Lower lobe of right lung (tissue), 2 donors: ENCODE measurements at regions not wholly inside any gene's neighbourhood (a gene's known extent, or its start where the extent isn't known, plus 50 kb on each side); places are given as distances from the start of the nearest gene placed in this dataset.
A peak's percentile ranks its signal among the peaks of the same experiment; 100 is the strongest.
"Not testable (repeated sequence)": the region's sequence is repeated elsewhere in the genome, so short reads cannot be mapped to it uniquely, and the experiment has no call there.

Experiments
- ATAC-seq, 2 donors: fragments of 200-7000 bp; cut with Tn5 transposase; one replicate each; pipeline ENCODE4 v1.9.1; 2020 to 2022; ENCODE audit warnings: mild to moderate bottlenecking in 2 of 2, moderate library complexity in 2 of 2
- DNase-seq: peaks from one replicate; pipeline ENCODE4 v3.0.0-alpha.2; 2020
- H3K27ac ChIP-seq: fragments of 200-600 bp; one replicate; pipeline ENCODE4 v1.8.0; 2022
- H3K27me3 ChIP-seq: fragments of 200-600 bp; one replicate; pipeline ENCODE4 v1.8.0; 2022; ENCODE audit warnings: low read depth
- H3K36me3 ChIP-seq: fragments of 200-600 bp; one replicate; pipeline ENCODE4 v1.8.0; 2022; ENCODE audit warnings: mild to moderate bottlenecking
- H3K4me1 ChIP-seq: fragments of 200-600 bp; one replicate; pipeline ENCODE4 v1.8.0; 2022
- H3K4me3 ChIP-seq: fragments of 200-600 bp; one replicate; pipeline ENCODE4 v1.8.0; 2022; ENCODE audit warnings: mild to moderate bottlenecking
- H3K9me3 ChIP-seq: fragments of 200-600 bp; one replicate; pipeline ENCODE4 v1.8.0; 2022
- intact Hi-C: fragments of 100-400 bp; cut with DNase I; formaldehyde crosslinking; loops from one replicate; pipeline ENCODE4 v1.11.0; 2022
- TF ChIP-seq, protein P1 (sequence below): fragments of 200-600 bp; IDR thresholded peaks from one replicate; pipeline ENCODE4 v1.8.0; 2022; ENCODE audit warnings: antibody characterized with exemption, mild to moderate bottlenecking
- donor health status: DM: no; HTN: yes; CAD: no; lungs with severe emphysema.

DNA sequence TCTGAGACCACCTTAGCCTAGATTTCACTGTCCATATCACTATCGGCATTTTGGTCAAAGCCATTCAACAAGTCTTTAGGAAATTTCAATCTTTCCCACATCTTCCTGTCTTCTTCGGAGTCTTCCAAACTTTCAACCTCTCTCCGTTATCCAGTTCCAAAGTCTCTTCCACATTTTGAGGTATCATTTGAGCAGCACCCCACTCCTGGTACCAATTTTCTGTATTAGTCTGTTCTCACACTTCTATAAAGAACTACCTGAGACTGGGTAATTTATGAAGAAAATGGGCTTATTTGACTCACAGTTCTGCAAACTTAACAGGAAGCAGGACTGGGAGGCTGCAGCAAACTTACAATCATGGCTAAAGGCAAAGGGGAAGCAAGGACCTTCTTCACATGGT is 215.5 kb downstream of the CYLC2 start:
- H3K4me3 ChIP-seq: no peak overlapping the region
- no peaks in the 10 kb centered on the region for H3K36me3 ChIP-seq
- ATAC-seq (no peak), DNase-seq (no peak)
- no peak overlapping the region for H3K27ac ChIP-seq
- intact Hi-C loops: no loop called here
- TF ChIP-seq, protein P1, sequence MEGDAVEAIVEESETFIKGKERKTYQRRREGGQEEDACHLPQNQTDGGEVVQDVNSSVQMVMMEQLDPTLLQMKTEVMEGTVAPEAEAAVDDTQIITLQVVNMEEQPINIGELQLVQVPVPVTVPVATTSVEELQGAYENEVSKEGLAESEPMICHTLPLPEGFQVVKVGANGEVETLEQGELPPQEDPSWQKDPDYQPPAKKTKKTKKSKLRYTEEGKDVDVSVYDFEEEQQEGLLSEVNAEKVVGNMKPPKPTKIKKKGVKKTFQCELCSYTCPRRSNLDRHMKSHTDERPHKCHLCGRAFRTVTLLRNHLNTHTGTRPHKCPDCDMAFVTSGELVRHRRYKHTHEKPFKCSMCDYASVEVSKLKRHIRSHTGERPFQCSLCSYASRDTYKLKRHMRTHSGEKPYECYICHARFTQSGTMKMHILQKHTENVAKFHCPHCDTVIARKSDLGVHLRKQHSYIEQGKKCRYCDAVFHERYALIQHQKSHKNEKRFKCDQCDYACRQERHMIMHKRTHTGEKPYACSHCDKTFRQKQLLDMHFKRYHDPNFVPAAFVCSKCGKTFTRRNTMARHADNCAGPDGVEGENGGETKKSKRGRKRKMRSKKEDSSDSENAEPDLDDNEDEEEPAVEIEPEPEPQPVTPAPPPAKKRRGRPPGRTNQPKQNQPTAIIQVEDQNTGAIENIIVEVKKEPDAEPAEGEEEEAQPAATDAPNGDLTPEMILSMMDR: no peak
- peaks cover 13% of the 10 kb centered on the region for H3K9me3 ChIP-seq
- no peaks in the 10 kb centered on the region for H3K27me3 ChIP-seq
- H3K4me1 ChIP-seq: no peaks in the 10 kb centered on the region

DNA sequence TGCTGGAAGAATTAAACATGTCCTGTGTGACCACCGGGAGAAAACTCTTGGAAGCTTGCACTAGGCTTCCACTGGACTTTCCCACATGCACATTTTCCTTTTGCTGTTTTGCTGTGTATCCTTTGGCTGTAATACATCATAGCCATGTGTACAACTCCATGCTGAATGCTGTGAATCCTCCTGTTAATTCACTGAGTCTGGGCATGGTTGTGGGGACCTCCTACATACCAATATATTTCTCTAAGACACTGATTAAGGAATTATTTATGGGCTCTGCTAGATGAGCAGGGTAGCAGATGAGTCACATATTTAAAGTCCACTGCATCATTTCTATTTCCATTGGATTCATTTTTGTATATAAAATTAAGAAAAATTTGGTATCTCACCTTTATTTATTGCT is 220.1 kb downstream of the CYLC2 start:
- DNase-seq: no peak
- intact Hi-C loops: no loop called here
- no peak for ATAC-seq
- Histone ChIP-seq H3K27ac (no peak overlapping the region), H3K27me3 (no peaks in the 10 kb centered on the region), H3K9me3 (peaks cover 6% of the 10 kb centered on the region), H3K36me3 (no peaks in the 10 kb centered on the region), H3K4me3 (no peak overlapping the region), H3K4me1 (no peaks in the 10 kb centered on the region)
- TF ChIP-seq, protein P1: no peak

DNA sequence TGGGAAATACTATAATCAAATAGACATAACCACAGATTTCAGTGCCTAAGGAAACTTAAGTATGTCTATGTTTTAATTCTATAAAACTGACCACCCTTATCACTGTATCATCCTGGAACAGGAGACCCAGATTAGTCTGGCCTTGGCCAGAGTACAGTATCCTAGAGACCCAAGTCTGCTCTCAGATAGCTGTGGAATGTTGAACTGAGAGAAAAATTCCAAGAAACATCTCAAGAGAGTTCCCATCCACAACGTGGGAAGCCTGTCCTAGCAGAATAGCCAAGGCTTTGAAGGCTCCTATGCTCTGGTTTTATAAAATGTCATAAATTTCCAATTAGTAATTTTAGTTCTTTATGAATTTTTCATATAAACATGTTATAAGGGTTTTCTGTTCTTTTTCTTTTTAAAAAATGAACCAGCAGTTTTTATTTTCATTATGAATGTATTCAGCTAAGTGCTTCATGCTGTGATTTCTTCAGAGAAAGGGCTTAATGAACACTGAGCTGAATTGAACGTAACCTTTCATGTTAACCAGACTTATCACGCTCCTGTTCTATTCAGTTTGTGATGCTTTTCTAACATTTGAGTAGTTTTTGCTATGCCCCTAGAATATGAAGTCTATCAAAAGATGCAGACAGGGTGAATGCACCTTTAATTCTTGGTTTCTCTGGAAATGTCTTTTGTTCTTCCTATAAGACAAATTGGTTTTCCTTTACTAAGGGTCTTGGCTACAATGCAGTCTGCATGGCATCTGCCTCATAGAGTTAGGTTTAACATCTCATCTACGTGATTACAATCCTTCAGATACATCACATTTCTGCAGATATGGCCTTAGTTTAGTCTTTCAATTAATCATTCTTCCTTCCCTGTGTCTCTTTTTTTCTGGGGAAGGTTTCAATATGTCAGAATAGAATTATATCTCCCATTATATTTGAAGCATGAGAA is 230.8 kb downstream of the CYLC2 start:
- Histone ChIP-seq H3K4me3 (no peak overlapping the region), H3K36me3 (no peaks in the 10 kb centered on the region), H3K27me3 (no peaks in the 10 kb centered on the region), H3K4me1 (no peaks in the 10 kb centered on the region), H3K9me3 (no peaks in the 10 kb centered on the region), H3K27ac (no peak overlapping the region)
- DNase-seq (no peak), ATAC-seq (no peak)
- TF ChIP-seq, protein P1: no peak
- intact Hi-C loops: no loop called here

DNA sequence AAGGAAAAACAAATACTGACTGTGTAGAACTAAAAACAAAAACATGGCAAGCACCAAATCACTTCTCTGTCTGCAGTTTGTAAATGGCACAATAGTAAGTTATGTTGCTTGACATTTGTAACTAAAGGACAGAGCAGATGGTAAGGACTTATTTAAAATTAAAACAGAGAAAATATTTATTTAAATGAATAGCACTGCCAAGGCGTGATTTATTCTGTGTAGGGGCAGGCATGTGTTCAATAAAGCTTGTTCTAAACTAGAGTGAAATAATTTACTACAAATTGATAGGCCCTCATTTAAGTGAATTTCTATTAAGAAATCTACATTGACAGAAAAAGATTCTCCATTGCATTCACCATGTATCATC is 231.5 kb downstream of the CYLC2 start:
- no peaks in the 10 kb centered on the region for H3K36me3 ChIP-seq
- no peak overlapping the region for H3K27ac ChIP-seq
- intact Hi-C loops: no loop called here
- H3K4me1 ChIP-seq: no peaks in the 10 kb centered on the region
- H3K9me3 ChIP-seq: no peaks in the 10 kb centered on the region
- TF ChIP-seq, protein P1: no peak
- ATAC-seq: no peak
- DNase-seq: no peak
- no peaks in the 10 kb centered on the region for H3K27me3 ChIP-seq
- H3K4me3 ChIP-seq: no peak overlapping the region

DNA sequence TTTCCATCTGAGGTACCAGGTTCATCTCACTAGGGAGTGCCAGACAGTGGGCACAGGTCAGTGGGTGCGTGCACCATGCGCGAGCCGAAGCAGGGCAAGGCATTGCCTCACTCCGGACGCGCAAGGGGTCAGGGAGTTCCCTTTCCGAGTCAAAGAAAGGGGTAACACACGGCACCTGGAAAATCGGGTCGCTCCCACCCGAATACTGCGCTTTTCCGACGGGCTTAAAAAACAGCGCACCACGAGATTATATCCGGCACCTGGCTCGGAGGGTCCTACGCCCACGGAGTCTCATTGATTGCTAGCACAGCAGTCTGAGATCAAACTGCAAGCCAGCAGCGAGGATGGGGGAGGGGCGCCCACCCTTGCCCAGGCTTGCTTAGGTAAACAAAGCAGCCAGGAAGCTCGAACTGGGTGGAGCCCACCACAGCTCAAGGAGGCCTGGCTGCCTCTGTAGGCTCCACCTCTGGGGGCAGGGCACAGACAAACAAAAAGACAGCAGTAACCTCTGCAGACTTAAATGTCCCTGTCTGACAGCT is 242.5 kb downstream of the CYLC2 start:
- H3K9me3 ChIP-seq, H3K4me3 ChIP-seq, H3K27ac ChIP-seq, ATAC-seq, H3K36me3 ChIP-seq, intact Hi-C loops, H3K4me1 ChIP-seq, H3K27me3 ChIP-seq: not testable (repeated sequence)
- DNase-seq: peak; percentile 32

DNA sequence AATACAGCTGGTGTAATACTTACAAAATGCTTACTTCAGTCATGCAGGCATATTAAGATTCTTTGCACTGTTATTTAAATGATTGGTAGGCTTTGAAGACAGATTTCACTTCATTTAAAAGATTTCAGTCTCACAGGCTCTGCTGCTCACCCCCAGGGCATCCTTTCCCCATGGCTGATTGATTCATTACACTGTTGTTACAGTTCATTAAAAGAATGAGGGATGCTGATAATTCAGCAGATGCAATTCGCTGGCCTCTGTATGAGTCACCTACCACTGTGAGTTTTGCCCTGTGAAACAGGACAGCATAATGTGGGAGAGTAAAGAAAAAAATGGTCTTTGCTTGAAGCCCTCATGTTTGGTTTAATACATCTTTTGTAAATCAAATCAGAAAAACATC is 246.9 kb downstream of the CYLC2 start:
- intact Hi-C loops: no loop called here
- Histone ChIP-seq H3K9me3 (no peaks in the 10 kb centered on the region), H3K27ac (no peak overlapping the region), H3K27me3 (no peaks in the 10 kb centered on the region), H3K4me1 (no peaks in the 10 kb centered on the region), H3K4me3 (no peak overlapping the region), H3K36me3 (no peaks in the 10 kb centered on the region)
- no peak for ATAC-seq
- TF ChIP-seq, protein P1: no peak
- no peak for DNase-seq
